Hematopoietic multipotent progenitor cell treated with erythropoietin and hydrocortisone succinate and interleukin-3 and kit ligand, for 8 days (in vitro differentiated cells): ENCODE measurements at regions not wholly inside any gene's neighbourhood (a gene's known extent, or its start where the extent isn't known, plus 50 kb on each side); places are given as distances from the start of the nearest gene placed in this dataset.
"Not testable (repeated sequence)": the region's sequence is repeated elsewhere in the genome, so short reads cannot be mapped to it uniquely, and the experiment has no call there.

Experiments
- DNase-seq: peaks from one replicate; pipeline ENCODE4 v3.0.0-alpha.2; 2015

GRCh38 chr2:16070648-16070971, 130.3 kb downstream of the MYCN start:
- DNase-seq, result no peak

DNA sequence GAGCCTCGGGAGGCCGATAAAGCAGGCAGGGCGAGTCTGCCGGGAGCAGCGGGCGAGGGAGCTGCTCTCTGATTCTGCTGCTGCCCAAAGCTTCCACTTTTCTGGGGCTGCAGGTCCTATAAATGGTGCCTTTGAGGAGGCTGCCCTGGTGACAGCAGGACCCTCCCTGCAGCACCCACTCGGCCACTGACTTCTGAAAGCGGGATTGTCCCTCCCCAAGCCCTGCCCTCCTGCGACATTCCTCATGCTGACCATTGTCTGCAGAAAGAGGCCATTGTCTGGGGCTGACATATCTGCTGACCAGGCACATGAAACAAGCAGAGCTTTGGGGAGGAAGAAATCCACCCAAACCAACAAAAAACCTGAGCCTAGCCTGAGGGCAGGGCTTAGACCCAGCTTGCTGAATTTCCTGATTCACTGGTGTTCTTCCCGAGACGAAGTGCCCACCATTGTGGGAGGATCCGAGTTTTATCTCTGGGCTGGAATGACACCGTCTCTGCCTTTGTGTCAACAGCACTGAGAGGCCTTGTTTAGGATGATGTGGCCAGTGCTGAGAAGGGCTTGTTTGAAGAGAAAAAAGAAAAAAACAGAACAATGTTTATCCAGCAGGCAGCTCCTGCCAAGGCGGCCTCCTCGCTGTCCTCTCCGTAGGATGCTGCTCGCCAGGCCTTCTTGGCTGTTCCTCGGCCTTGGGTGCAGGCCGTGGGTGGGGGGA, 129.7 kb downstream of the MYCN start:
- no peak for DNase-seq

DNA sequence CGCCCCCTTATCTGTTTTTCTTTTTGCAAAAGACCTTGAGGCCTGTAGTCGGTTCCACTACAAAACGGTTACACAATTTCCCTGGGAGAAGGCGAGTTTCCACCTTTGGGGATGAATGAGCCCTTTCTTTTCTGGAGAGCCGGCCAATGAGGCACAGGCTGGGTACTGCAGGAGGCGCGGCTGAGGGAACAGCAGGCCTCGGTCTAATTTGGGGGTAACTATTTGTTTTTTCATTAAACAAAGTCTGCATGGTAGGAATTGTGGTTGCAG, 129.2 kb downstream of the MYCN start:
- DNase-seq, result no peak

DNA sequence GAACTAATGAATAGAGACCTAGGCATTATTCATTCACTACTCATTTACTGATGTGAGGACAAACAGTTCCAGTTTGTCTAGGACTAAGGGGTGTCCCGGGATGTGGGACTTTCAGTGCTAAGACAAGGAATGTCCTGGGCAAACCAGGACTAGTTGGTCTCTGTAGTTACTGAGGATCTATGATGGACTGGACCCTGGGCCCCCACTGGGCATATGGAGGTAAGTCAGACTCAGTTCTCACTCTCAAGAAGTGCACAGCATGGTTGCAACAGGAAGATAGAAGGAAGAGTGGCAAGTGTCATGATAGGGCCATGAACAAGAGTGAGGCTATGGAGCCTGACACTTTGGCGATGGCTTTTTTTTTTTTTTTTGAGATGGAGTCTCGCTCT, 128.2 kb downstream of the MYCN start:
- no peak for DNase-seq

DNA sequence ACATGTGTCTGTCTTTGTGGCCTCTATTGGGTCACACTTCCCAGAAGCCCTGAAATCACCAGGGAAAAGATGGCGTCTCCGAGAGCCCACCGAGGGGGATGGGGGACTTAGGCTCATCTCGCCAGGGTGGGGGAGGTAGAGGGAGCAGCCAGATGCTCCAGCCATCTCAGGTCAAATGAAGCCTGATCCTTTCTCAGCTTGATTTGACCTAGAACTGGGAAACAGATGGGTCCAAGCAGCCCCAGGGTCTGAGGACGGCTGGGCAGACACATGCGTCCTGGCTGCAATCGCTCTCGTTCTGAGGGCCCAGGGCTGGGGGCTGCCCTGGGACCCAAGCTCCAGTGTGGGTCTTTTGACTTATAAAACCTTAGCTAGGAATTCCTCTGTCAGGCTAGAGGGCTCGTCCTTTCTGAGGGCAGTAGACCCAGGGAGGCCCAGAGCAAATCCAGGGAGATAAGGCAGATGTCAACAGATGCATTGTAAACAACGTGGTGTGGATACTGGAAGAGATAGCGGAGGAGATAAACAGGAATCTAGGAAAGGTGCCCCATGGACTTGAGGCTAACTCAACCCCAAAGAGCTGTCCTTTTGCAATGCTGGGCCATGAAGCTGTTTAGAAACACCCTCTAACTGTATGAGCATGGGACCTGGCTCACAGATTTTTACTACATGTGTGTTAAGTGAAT, 127.7 kb downstream of the MYCN start:
- no peak for DNase-seq

GRCh38 chr2:16067444-16067843, 127.1 kb downstream of the MYCN start:
- DNase-seq, result no peak

GRCh38 chr2:16067037-16067406, 126.7 kb downstream of the MYCN start:
- DNase-seq, result no peak

- no peak for DNase-seq
Measured at GRCh38 chr2:16066261-16067036, 126.1 kb downstream of the MYCN start.

DNA sequence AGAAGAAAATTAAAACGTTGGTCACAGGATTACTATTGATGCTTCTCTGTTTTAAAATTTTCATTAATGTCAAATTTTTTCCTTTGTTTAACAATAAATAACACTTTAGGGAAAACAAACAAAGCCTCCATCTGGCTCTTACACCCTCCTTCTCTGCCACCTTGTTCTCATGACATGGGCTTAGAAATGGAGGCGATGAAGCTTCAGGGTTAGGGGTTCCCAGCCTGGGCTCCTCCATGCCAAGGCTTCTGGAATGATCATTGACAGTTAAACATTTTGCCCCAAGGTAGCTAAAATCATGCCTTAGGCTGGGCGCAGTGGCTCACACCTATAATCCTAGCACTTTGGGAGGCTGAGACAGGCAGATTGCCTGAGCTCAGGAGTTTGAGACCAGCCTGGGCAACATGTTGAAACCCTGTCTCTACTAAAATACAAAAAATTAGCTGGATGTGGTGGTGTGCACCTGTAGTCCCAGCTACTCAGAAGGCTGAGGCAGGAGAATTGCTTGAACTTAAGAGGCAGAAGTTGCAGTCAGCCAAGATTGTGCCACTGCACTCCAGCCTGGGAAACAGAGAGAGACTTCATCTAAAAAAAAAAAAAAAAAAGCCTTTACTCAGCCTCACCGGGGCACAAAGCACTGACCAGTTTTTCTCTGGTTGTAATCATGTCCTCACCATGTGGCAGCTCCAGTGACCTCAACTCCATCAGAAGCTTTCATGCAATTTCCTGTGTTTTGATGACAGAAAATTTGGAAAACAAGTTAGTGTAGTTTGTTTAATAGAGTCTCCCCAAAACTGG, 125.1 kb downstream of the MYCN start:
- not testable (repeated sequence) for DNase-seq

GRCh38 chr2:16064745-16065144, 124.4 kb downstream of the MYCN start:
- no peak for DNase-seq

- DNase-seq, result no peak
Measured at GRCh38 chr2:16063955-16064633, 123.7 kb downstream of the MYCN start.

DNA sequence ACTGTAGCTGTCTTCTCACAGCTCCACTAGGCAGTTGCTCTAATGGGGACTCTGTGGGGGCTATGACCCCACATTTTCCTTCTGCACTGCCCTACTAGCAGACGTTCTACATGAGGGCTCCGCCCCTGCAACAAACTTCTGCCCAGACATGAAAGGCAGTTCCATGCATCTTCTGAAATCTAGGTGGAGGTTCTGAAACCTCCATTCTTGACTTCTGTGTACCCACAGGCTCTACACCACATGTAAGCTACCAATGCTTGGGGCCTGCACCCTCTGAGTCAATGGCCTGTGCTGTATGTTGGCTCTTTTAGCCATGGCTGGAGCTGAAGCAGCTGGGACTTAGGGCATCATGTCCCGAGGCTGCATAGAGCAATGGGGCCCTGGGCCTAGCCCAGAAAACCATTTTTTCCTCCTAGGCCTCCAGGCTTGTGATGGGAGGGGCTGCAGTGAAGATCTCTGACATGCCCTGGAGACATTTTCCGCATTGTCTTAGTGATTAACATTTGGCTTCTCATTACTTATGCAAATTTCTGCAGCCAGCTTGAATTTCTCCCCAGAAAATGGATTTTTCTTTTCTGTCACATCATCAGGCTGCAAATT, 123.0 kb downstream of the MYCN start:
- DNase-seq, result no peak

DNA sequence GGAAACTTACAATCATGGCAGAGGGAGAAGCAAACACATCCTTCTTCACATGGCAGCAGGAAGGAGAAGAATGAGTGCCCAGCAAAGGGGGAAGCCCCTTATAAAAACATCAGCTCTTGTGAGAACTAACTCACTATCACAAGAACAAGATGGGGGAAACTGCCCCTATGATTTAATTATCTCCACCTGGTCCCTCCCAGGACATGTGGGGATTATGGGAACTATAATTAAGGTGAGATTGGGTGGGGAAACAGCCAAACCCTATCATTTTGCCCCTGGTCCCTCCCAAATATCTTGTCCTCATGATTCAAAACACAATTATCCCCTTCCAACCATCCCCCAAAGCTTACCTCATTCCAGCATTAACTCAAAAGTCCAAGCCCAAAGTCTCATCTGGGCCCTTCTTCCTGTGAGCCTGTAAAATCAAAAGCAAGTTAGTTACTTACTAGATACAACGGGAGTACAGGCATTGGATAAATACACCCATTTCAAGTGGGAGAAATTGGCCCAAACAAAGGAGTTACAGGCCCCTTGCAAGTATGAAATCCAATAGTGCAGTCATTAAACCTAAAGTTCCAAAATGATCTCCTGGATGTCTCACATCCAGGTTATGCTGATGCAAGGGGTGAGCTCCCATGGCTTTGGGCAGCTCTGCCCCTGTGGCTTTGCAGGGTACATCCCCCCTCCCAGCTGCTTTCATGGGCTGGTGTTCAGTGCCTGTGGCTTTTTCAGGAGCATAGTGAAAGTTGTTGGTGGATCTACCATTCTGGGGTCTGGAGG, 122.3 kb downstream of the MYCN start:
- DNase-seq, result no peak

- DNase-seq, result no peak
Measured at GRCh38 chr2:16061441-16062217, 121.3 kb downstream of the MYCN start.

GRCh38 chr2:16060936-16061338, 120.6 kb downstream of the MYCN start:
- DNase-seq, result no peak

GRCh38 chr2:16060125-16060935, 120.0 kb downstream of the MYCN start:
- DNase-seq, result no peak

DNA sequence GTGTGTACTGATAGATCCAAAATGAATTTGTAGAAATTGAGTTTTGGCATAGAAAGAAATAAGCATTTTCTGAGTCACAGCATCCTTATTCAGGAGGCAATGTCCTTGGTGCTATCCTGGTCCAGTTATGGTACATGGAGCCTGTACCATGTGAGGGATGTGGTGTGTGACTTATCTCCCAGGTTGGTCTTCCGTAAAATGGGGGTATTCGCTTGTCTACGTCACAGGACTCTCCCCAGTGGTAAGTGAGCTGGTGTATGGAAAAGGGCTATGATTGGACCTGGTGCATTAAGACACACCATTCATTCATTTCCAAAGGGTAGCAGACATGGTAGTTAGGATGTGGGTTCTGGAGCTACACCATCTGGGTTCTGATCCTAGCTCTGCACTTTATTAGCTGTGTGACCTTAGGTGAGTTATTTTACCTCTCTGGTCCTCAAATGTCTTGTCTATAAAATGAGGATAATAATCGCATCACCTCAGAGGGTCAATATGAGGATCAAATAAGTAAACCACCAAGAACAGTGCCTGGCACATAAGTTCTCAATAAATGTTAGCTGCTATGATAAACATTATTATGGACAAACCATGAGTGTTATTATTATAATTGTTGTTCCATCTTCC, 119.2 kb downstream of the MYCN start:
- DNase-seq, result no peak

- no peak for DNase-seq
Measured at GRCh38 chr2:16058747-16059358, 118.5 kb downstream of the MYCN start.

- no peak for DNase-seq
Measured at GRCh38 chr2:16058256-16058655, 117.9 kb downstream of the MYCN start.
